ENCODE measurements at regions not wholly inside any gene's neighbourhood (a gene's known extent, or its start where the extent isn't known, plus 50 kb on each side); places are given as distances from the start of the nearest gene placed in this dataset.

DNA sequence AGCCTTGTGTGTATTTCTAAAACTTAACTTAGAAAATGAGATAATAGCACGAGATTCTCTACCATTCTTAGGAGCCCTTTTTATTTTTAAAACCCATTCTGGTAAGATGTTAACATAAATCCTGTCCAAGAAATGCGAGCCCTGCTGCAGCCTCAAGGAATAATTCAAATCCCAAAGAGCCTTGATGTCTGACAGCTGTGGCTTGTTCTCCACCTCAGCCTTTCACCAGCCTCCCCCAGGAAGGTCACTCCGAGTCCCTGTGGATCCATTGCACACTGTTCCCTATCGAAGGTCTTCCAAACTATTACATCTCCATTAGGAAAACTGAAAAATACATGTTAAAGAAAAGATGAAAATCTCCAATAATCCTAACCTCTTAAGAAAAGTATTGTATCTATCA, 98.5 kb upstream of the S1PR3 start:
- TF ChIP-seq CBX3 (IDR thresholded peaks at IDR 0.05; ENCODE audit: borderline replicate concordance, low read depth) = no peak
- TF ChIP-seq, protein P1, sequence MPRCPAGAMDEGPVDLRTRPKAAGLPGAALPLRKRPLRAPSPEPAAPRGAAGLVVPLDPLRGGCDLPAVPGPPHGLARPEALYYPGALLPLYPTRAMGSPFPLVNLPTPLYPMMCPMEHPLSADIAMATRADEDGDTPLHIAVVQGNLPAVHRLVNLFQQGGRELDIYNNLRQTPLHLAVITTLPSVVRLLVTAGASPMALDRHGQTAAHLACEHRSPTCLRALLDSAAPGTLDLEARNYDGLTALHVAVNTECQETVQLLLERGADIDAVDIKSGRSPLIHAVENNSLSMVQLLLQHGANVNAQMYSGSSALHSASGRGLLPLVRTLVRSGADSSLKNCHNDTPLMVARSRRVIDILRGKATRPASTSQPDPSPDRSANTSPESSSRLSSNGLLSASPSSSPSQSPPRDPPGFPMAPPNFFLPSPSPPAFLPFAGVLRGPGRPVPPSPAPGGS (IDR thresholded peaks at IDR 0.05; ENCODE audit: borderline replicate concordance, insufficient read depth, low read depth, low read length, poor library complexity, severe bottlenecking) = no peak
- no peak for TF ChIP-seq FOXM1 (IDR thresholded peaks at IDR 0.05; ENCODE audit: low read depth, low read length)
- TF ChIP-seq SP1 (IDR thresholded peaks at IDR 0.05; ENCODE audit: low read depth, low read length) = no peak
- TF ChIP-seq, protein P2, sequence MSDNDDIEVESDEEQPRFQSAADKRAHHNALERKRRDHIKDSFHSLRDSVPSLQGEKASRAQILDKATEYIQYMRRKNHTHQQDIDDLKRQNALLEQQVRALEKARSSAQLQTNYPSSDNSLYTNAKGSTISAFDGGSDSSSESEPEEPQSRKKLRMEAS (IDR thresholded peaks at IDR 0.05; ENCODE audit: low read depth, low read length) = no peak
- TF ChIP-seq, protein P3, sequence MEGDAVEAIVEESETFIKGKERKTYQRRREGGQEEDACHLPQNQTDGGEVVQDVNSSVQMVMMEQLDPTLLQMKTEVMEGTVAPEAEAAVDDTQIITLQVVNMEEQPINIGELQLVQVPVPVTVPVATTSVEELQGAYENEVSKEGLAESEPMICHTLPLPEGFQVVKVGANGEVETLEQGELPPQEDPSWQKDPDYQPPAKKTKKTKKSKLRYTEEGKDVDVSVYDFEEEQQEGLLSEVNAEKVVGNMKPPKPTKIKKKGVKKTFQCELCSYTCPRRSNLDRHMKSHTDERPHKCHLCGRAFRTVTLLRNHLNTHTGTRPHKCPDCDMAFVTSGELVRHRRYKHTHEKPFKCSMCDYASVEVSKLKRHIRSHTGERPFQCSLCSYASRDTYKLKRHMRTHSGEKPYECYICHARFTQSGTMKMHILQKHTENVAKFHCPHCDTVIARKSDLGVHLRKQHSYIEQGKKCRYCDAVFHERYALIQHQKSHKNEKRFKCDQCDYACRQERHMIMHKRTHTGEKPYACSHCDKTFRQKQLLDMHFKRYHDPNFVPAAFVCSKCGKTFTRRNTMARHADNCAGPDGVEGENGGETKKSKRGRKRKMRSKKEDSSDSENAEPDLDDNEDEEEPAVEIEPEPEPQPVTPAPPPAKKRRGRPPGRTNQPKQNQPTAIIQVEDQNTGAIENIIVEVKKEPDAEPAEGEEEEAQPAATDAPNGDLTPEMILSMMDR (IDR thresholded peaks at IDR 0.05 in 2 of 3, conservative IDR thresholded peaks at IDR 0.05 in 1 of 3; ENCODE audit: control insufficient read depth in 2 of 3, extremely low read depth in 1 of 3, insufficient read depth in 1 of 3, low read depth in 3 of 3, low read length in 3 of 3) = no peak
- TF ChIP-seq, protein P4, sequence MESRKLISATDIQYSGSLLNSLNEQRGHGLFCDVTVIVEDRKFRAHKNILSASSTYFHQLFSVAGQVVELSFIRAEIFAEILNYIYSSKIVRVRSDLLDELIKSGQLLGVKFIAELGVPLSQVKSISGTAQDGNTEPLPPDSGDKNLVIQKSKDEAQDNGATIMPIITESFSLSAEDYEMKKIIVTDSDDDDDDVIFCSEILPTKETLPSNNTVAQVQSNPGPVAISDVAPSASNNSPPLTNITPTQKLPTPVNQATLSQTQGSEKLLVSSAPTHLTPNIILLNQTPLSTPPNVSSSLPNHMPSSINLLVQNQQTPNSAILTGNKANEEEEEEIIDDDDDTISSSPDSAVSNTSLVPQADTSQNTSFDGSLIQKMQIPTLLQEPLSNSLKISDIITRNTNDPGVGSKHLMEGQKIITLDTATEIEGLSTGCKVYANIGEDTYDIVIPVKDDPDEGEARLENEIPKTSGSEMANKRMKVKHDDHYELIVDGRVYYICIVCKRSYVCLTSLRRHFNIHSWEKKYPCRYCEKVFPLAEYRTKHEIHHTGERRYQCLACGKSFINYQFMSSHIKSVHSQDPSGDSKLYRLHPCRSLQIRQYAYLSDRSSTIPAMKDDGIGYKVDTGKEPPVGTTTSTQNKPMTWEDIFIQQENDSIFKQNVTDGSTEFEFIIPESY (IDR thresholded peaks at IDR 0.05) = no peak
- TF ChIP-seq PAX8 (IDR thresholded peaks at IDR 0.05) = no peak
- TF ChIP-seq RAD21 (IDR thresholded peaks at IDR 0.05; ENCODE audit: insufficient read depth, low read depth, low read length) = no peak
- TF ChIP-seq, protein P5, sequence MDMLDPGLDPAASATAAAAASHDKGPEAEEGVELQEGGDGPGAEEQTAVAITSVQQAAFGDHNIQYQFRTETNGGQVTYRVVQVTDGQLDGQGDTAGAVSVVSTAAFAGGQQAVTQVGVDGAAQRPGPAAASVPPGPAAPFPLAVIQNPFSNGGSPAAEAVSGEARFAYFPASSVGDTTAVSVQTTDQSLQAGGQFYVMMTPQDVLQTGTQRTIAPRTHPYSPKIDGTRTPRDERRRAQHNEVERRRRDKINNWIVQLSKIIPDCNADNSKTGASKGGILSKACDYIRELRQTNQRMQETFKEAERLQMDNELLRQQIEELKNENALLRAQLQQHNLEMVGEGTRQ (IDR thresholded peaks at IDR 0.05; ENCODE audit: borderline replicate concordance, low read depth, low read length) = no peak
- no peak for TF ChIP-seq RAD51 (IDR thresholded peaks at IDR 0.05)
